HepG2 (cell line): ENCODE measurements at regions not wholly inside any gene's neighbourhood (a gene's known extent, or its start where the extent isn't known, plus 50 kb on each side); places are given as distances from the start of the nearest gene placed in this dataset.

Experiments used
- ATAC-seq: fragments of 200-7000 bp; cut with Tn5 transposase; 3 replicates; pipeline ENCODE4 v1.9.1; 2020; ENCODE audit warnings: mild to moderate bottlenecking, moderate library complexity
- BruUV-seq: library from RNA; stranded (reverse); fragments of 400-500 nt; replicated peaks from 2 replicates; lab custom pipeline; 2021; lab: Mats Ljungman, UMichigan
- CTCF ChIA-PET: fragments of 300-600 bp; formaldehyde crosslinking; extraction: SDS; loops from one replicate; lab custom pipeline; 2021; ENCODE audit warnings: low total read pairs, inconsistent platforms, low intra/inter-chr PET ratio; lab: Yijun Ruan, JAX
- POLR2A ChIA-PET: fragments of 350-600 bp; sonication (Branson Sonifier 250); formaldehyde crosslinking; loops from one replicate; lab custom pipeline; 2020; ENCODE audit warnings: antibody characterized with exemption, inconsistent platforms; lab: Yijun Ruan, JAX
- DNase-seq: peaks from one replicate; pipeline ENCODE4 v3.0.0-alpha.2; 2015; ENCODE audit warnings: low spot score
- FAIRE-seq: peaks from 3 replicates; lab custom pipeline; 2011; peaks lifted over from hg19 to GRCh38; lab: Jason Lieb, UNC
- H2AFZ ChIP-seq: one replicate; pipeline ENCODE4 v1.6.1; 2011; ENCODE audit warnings: low read length, inconsistent platforms
- H3K27ac ChIP-seq: fragments of 300-600 bp; 3 replicates; pipeline ENCODE4 v1.8.0; 2011; ENCODE audit warnings: mixed run types, mild to moderate bottlenecking, mixed read lengths, low read length, inconsistent platforms; ENCODE audit not compliant: insufficient read depth; ENCODE audit errors: extremely low read length
- H3K27me3 ChIP-seq, 2 experiments: fragments of 200-600 bp in 1 of 2; 2 replicates in 1 of 2; 3 replicates in 1 of 2; pipeline versions ENCODE4 v1.6.0 to v1.8.0; 2011; ENCODE audit warnings: low read length in 2 of 2, mild to moderate bottlenecking in 2 of 2, moderate library complexity in 2 of 2, inconsistent platforms in 1 of 2; ENCODE audit not compliant: insufficient read depth in 2 of 2, control insufficient read depth in 1 of 2
- H3K36me3 ChIP-seq, 2 experiments: fragments of 200-600 bp in 1 of 2; replicated peaks in 1 of 2; 2 replicates in 1 of 2; 3 replicates in 1 of 2; pipeline versions ENCODE4 v1.5.1 to v1.8.0; 2011; ENCODE audit warnings: low read length in 2 of 2, inconsistent platforms in 1 of 2; ENCODE audit not compliant: insufficient read depth in 2 of 2, control insufficient read depth in 1 of 2
- H3K4me1 ChIP-seq: 2 replicates; pipeline ENCODE4 v1.5.1; 2012; ENCODE audit warnings: low read length, inconsistent platforms; ENCODE audit not compliant: insufficient read depth
- H3K4me2 ChIP-seq: 2 replicates; pipeline ENCODE4 v1.6.0; 2011; ENCODE audit warnings: low read depth, low read length, inconsistent platforms
- H3K4me3 ChIP-seq, 3 experiments: fragments of 200-600 bp in 1 of 3; sonication (generic), shearing (Covaris generic) in 1 of 3; replicated peaks in 1 of 3; 2 replicates each; pipeline ENCODE4 v1.5.1; 2011 to 2016; ENCODE audit warnings: low read length in 3 of 3, inconsistent platforms in 2 of 3, low read depth in 2 of 3, mild to moderate bottlenecking in 2 of 3, control low read depth in 1 of 3, mixed read lengths in 1 of 3; ENCODE audit not compliant: insufficient read depth in 1 of 3
- H3K79me2 ChIP-seq: one replicate; pipeline ENCODE4 v1.6.1; 2011; ENCODE audit warnings: low read length, inconsistent platforms; ENCODE audit not compliant: insufficient read depth
- H3K9ac ChIP-seq: 2 replicates; pipeline ENCODE4 v1.6.0; 2011; ENCODE audit warnings: mild to moderate bottlenecking, low read depth, low read length, inconsistent platforms; ENCODE audit not compliant: insufficient read depth
- H3K9me3 ChIP-seq: 2 replicates; pipeline ENCODE4 v1.5.1; 2012; ENCODE audit warnings: mild to moderate bottlenecking, low read length
- H4K20me1 ChIP-seq: 2 replicates; pipeline ENCODE4 v1.6.0; 2011; ENCODE audit warnings: inconsistent platforms, mild to moderate bottlenecking, low read length, moderate library complexity; ENCODE audit not compliant: insufficient read depth
- ARID2 ChIP-seq: sonication (generic); formaldehyde crosslinking; IDR thresholded peaks from 2 replicates; pipeline ENCODE4 v1.8.1; 2022; ENCODE audit warnings: mild to moderate bottlenecking, missing genetic modification reagents, borderline replicate concordance
- CREB3 ChIP-seq: sonication (generic); formaldehyde crosslinking; IDR thresholded peaks from 2 replicates; pipeline ENCODE4 v1.5.0; 2020; ENCODE audit warnings: missing genetic modification reagents
- GABPA ChIP-seq, 2 experiments: IDR thresholded peaks; 2 replicates each; pipeline ENCODE4 v1.6.1; 2011 to 2016; ENCODE audit warnings: low read depth in 2 of 2, low read length in 1 of 2, missing biosample characterization in 1 of 2, missing genetic modification characterization in 1 of 2
- U2AF2 ChIP-seq: fragments of 200-400 bp; formaldehyde crosslinking; IDR thresholded peaks from 2 replicates; pipeline ENCODE4 v1.6.1; 2017; ENCODE audit warnings: low read depth, mild to moderate bottlenecking, low read length
- ZNF710 ChIP-seq: sonication (generic); formaldehyde crosslinking; IDR thresholded peaks from 2 replicates; pipeline ENCODE4 v1.5.0; 2020; ENCODE audit warnings: mild to moderate bottlenecking, missing genetic modification reagents, borderline replicate concordance
- ZSCAN20 ChIP-seq: sonication (generic); formaldehyde crosslinking; IDR thresholded peaks from 2 replicates; pipeline ENCODE4 v1.4.0; 2020; ENCODE audit warnings: missing genetic modification reagents, mild to moderate bottlenecking, borderline replicate concordance
- WGBS: methylation state at CpG from one replicate; pipeline ENCODE4 v1.1.6; 2017; ENCODE audit warnings: low lambda C conversion rate; 5-methylcytosine and 5-hydroxymethylcytosine counted together
- in situ Hi-C: cut with HindIII; loops from 2 replicates; pipeline ENCODE4 v1.10.0; 2017; ENCODE audit warnings: low pct_unique_long_range_greater_than_20kb; ENCODE audit not compliant: extremely low pct_ligation_motif_present
- intact Hi-C: fragments of 100-400 bp; cut with micrococcal nuclease; formaldehyde crosslinking; loops from one replicate; pipeline ENCODE4 v1.10.0; 2022; ENCODE audit not compliant: unreplicated experiment
- TF ChIP-seq, protein P1 (sequence below): sonication (generic); formaldehyde crosslinking; IDR thresholded peaks from 2 replicates; pipeline ENCODE4 v1.5.0; 2020; ENCODE audit warnings: mild to moderate bottlenecking, missing genetic modification reagents, borderline replicate concordance

DNA sequence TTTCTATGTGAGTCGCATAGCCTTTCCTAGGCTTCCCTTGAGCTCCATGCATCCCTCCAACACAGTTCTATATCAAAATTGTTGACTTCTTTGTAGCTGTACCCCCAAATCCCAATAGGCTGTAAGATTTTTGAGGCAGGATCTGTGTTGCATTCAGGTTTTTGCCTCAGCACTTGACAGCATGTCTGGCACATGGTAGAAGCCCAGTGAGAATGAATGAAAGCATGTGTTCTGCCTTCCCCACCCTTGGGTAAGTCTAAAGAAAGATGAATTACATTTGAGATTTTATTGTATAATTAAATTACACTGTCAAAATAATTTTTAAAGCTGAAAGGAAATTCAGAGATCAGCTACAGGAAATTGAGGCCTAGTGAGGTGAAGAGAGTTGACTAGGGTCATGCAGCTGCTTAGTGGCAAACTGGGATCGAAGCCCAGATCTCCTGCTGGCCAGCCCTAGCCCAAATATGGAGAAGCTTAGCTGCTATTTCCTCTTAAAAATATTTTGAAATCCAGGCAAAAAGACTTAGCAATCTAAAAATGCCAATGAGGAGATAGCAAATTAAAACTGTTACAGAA is 122.5 kb downstream of the SPATA18 start:
- Histone ChIP-seq H4K20me1 (no peaks in the 10 kb centered on the region), H2AFZ (no peak overlapping the region), H3K79me2 (no peaks in the 10 kb centered on the region), H3K9ac (no peak overlapping the region), H3K4me3 (no peak overlapping the region), H3K4me1 (no peaks in the 10 kb centered on the region), H3K27ac (no peak overlapping the region), H3K27me3 (no peaks in the 10 kb centered on the region), H3K9me3 (no peaks in the 10 kb centered on the region), H3K4me2 (no peak overlapping the region), H3K36me3 (no peaks in the 10 kb centered on the region)
- intact Hi-C loops, result no loop called here
- BruUV-seq, result no TSS peak
- DNase-seq (no peak), FAIRE-seq (no peak), ATAC-seq (no peak)
- TF ChIP-seq ARID2 (CRISPR knock-in tag) (no peak), GABPA (IDR thresholded peaks at IDR 0.05; ENCODE audit: low read depth, low read length) (no peak), GABPA (CRISPR knock-in tag; IDR thresholded peaks at IDR 0.05; ENCODE audit: low read depth) (no peak), U2AF2 (no peak), ZNF710 (CRISPR knock-in tag) (no peak), ZSCAN20 (CRISPR knock-in tag) (no peak), CREB3 (CRISPR knock-in tag) (no peak)
- TF ChIP-seq, protein P1, sequence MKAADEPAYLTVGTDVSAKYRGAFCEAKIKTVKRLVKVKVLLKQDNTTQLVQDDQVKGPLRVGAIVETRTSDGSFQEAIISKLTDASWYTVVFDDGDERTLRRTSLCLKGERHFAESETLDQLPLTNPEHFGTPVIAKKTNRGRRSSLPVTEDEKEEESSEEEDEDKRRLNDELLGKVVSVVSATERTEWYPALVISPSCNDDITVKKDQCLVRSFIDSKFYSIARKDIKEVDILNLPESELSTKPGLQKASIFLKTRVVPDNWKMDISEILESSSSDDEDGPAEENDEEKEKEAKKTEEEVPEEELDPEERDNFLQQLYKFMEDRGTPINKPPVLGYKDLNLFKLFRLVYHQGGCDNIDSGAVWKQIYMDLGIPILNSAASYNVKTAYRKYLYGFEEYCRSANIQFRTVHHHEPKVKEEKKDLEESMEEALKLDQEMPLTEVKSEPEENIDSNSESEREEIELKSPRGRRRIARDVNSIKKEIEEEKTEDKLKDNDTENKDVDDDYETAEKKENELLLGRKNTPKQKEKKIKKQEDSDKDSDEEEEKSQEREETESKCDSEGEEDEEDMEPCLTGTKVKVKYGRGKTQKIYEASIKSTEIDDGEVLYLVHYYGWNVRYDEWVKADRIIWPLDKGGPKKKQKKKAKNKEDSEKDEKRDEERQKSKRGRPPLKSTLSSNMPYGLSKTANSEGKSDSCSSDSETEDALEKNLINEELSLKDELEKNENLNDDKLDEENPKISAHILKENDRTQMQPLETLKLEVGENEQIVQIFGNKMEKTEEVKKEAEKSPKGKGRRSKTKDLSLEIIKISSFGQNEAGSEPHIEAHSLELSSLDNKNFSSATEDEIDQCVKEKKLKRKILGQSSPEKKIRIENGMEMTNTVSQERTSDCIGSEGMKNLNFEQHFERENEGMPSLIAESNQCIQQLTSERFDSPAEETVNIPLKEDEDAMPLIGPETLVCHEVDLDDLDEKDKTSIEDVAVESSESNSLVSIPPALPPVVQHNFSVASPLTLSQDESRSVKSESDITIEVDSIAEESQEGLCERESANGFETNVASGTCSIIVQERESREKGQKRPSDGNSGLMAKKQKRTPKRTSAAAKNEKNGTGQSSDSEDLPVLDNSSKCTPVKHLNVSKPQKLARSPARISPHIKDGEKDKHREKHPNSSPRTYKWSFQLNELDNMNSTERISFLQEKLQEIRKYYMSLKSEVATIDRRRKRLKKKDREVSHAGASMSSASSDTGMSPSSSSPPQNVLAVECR (CRISPR knock-in tag), result no peak
- CTCF ChIA-PET, result no interaction called here
- in situ Hi-C loops, result no loop called here
- POLR2A ChIA-PET, result no interaction called here
- whole genome bisulfite sequencing, result 24% methylated on average over 2 of the region's 2 CpGs
